HG03175 (cell line): ENCODE measurements at regions not wholly inside any gene's neighbourhood (a gene's known extent, or its start where the extent isn't known, plus 50 kb on each side); places are given as distances from the start of the nearest gene placed in this dataset.
"Not testable (repeated sequence)": the region's sequence is repeated elsewhere in the genome, so short reads cannot be mapped to it uniquely, and the experiment has no call there.

Experiments
- ATAC-seq: cut with Tn5 transposase; IDR thresholded peaks from one replicate; pipeline ENCODE4 v1.9.1; 2021; ENCODE audit warnings: mild to moderate bottlenecking, moderate library complexity; ENCODE audit not compliant: unreplicated experiment

DNA sequence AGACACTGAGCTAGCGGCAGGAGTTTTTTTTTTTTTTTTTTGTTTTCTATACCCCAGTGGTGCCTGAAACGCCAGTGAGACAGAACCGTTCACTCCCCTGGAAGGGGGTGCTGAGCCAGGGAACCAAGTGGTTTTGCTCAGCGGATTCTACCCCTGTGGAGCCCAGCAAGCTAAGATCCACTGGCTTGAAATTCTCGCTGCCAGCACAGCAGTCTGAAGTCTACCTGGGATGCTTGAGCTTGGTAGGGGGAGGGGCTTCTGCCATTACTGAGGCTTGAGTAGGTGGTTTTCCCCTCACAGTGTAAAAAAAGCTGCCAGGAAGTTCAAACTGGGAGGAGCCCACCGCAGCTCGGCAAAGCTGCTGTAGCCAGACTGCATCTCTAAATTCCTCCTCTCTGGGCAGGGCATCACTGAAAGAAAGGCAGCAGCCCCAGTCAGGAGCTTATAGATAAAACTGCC, 173.0 kb downstream of the DMAC1 start:
- not testable (repeated sequence) for ATAC-seq

GRCh38 chr9:7622481-7622880, 177.1 kb downstream of the DMAC1 start:
- no peak for ATAC-seq

GRCh38 chr9:7615344-7615743, 184.2 kb downstream of the DMAC1 start:
- ATAC-seq = no peak

DNA sequence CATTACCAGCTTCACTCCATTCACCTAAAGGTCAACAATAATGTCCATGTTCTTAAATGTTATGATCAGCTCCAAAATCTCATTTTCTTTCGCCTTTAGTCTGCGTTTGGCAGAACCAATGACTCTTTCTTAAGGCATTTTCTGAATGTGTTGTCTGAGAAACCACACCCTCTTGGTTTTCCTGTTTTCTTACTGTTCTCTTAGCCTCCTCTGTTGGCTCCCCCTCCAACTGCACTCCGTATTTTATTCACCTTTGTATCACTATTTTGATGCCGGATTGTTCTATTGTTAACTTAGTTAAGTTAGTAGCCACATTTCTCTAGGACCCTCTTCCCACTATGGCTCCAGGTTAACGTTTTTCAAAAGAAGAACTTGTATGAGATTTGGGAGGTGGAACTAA, 185.6 kb downstream of the DMAC1 start:
- ATAC-seq = no peak

- no peak for ATAC-seq
Observed at GRCh38 chr9:7608261-7608660, 191.3 kb downstream of the DMAC1 start.

DNA sequence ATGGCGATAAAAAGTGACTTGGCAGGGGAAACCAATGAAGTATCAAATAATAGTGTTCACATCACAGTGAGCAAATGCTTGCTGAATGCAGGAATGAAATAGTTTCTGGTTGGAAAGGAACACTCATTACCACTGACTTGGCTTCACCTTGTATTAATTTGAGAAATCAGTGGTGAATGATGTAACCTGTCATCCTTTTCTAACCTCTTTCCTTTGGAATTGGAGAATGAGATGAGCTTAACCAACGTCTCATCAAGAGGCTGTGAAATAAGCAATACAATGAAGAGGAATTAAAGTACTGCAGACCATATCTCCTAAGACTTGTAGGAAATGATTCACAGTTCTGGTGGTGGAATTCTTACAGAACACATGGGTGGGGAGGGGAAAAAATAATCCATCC, 192.2 kb downstream of the DMAC1 start:
- ATAC-seq = no peak

GRCh38 chr9:7606591-7606990, 193.0 kb downstream of the DMAC1 start:
- ATAC-seq = no peak

DNA sequence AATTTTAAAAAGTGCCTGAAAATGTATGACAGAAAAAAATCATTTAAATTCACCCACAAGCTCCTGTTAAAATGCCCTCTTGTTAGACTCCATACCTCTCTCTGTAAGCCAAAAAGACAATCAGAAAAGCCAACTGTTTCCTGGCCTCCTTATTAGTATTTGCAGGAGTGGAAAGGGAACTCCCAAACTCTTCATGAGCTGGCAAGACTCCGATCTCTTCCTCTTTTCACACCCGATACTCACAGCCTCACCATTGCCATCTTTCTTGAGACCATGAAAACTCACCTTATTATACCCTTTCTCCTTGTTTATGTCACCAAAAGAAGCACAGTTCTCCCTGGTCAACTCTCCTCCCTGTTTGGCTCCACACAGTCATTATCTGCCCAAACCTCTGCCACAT, 197.8 kb downstream of the DMAC1 start:
- no peak for ATAC-seq

- no peak for ATAC-seq
Observed at GRCh38 chr9:7597716-7598115, 201.9 kb downstream of the DMAC1 start.

GRCh38 chr9:7592321-7593316, 207.0 kb downstream of the DMAC1 start:
- no peak for ATAC-seq

GRCh38 chr9:7591501-7591900, 208.1 kb downstream of the DMAC1 start:
- no peak for ATAC-seq

- ATAC-seq = no peak
Observed at GRCh38 chr9:7580568-7580967, 219.0 kb downstream of the DMAC1 start.

DNA sequence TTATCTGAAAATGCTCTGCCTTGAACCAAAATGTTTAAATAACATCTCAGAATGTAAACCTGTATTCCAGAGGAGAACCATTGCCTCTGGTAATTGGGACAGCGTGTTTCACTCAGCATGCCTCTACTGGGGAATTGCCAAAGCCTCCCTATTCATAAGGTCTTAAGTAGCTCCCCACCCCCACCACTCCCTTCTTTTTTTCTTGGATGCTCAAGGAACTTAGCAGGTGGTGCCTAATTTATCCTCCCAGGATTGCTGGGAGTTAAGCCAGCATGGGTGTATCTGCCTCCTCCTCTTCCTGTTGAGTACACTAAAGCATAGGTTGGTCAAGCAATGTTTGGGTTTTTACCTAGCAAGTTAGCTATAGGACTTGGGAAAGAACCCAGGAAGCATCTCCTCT, 220.2 kb downstream of the DMAC1 start:
- no peak for ATAC-seq

- ATAC-seq = no peak
Observed at GRCh38 chr9:7578951-7579350, 220.6 kb downstream of the DMAC1 start.

DNA sequence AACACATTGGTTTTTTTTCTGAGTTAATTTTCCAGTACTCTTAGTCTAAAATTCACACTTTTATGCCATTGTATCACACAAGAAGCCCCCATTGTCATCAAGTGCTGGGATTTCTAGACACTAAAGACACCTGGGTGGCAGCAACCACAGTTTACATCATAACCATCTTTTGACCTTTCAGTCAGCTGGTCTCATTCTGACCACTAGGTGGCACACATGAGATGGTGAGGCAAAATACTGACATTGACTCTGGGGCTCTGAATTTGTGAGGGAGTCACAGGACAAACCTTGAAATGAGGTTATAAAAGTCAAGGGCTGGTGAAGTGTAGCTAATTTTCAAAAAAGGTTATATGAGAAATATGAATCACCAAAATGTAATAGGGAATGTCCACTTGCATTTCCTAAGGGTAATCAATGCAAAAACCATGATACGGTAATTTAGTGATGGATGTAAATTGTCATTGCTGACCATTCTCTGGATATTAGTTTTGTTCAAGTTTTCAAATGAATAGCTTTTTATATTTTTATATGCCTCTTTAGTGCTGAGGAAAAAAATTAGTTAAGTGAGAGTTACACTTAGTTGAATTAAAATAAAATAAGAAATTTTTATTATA, 229.4 kb downstream of the DMAC1 start:
- peak; percentile 94 for ATAC-seq

DNA sequence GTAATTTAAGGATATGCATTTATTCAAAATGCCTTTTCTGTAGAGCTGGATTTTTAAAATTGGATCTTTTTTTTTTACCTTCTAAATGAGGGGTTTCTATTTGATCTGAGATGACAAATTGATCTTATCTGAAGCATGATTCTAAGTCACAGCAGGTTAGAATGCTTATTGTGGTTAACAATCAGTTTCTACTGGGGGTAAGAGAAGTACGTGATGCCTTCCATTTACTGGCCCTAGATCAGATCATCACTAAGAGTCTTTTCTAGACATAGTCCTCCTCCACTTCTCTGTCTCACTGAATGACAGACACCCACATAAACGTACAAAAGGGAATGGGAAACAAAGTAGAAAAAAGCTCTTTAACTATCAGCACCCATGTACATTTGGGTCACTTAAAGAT, 231.9 kb downstream of the DMAC1 start:
- no peak for ATAC-seq

DNA sequence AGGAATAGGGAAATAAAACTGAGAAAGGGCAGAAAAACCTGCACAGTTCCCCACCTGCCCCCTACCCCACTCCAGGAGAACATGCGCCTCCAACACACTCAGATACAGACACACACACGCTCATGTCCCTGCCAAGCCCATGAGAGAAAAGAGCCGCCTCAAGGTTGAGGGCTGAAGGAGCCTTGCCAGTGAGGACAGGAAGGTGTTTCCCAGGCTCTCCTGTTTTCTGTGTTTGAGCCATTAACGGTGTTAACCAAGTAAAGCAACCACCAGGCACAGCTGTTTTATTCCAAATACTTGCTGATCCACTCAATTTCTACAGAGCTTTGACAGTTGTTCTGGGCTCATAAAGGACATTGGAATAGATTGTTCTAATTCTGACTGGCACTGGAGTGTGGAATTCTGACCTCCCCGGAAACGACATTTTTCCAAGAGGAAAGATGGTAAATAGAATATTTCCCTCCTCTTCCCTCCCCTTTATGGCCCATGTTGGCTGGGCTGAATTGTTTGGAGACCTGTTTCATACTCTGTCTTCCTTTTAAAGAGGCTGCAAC, 238.0 kb downstream of the DMAC1 start:
- ATAC-seq = no peak

DNA sequence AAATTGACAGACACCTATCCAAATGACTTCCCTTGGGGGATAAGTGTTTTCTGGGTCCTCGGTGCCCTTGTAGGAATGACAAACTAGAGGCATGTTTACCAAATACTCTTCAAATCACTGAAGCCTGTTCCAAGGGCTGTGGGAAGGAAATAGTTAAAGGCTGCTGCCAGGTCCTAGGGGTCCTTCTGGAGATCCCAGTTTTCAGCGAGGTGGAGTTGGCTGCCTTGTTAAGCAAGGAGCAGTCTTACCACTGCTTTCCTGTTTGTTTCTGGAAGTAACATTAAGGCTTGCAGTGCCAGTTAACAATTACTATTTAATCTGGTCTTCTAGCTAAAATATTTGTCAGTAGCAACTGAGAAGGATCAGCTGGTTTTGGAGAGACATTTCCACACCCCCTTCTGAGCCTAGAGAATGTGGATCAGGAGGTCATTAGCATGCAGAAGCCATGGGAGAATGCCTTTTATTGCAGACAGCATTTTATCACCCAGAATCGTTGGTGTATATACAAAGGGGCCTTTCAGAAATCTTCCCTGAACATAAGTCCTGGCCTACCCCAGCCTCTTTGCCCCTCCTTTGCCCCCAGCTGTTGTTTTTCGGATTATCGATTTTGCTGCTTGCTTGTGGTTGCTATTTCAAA, 238.8 kb downstream of the DMAC1 start:
- no peak for ATAC-seq

- no peak for ATAC-seq
Observed at GRCh38 chr9:7554699-7555098, 244.9 kb downstream of the DMAC1 start.

GRCh38 chr9:7552706-7553105, 246.9 kb downstream of the DMAC1 start:
- not testable (repeated sequence) for ATAC-seq

DNA sequence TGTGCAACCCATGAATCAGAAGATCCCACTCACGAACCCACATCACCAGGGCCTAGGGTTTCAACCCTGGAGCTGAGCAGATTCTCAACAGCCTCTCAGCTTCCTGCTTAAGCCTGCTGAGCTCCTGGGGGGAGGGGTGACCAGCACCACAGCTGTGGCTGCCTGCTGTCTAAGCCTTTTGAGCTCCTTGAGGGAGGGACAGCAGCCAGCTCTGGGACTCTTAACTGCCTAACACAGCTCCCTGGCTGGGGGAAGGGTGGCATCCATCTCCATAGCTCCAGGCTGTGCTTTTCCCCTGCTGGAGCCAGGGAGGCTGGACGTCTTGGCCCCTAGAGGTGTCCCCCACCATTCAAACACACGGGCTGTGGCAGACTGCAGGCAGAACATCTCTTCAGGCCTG, 250.3 kb downstream of the DMAC1 start:
- ATAC-seq = no peak
